Hippocampal formation (tissue), 2 donors: ENCODE measurements at regions not wholly inside any gene's neighbourhood (a gene's known extent, or its start where the extent isn't known, plus 50 kb on each side); places are given as distances from the start of the nearest gene placed in this dataset.
"Not testable (repeated sequence)": the region's sequence is repeated elsewhere in the genome, so short reads cannot be mapped to it uniquely, and the experiment has no call there.

Experiments used
- DNase-seq, 2 donors: peaks; one replicate each; lab custom pipeline; 2025; lab: John Stamatoyannopoulos, UW

DNA sequence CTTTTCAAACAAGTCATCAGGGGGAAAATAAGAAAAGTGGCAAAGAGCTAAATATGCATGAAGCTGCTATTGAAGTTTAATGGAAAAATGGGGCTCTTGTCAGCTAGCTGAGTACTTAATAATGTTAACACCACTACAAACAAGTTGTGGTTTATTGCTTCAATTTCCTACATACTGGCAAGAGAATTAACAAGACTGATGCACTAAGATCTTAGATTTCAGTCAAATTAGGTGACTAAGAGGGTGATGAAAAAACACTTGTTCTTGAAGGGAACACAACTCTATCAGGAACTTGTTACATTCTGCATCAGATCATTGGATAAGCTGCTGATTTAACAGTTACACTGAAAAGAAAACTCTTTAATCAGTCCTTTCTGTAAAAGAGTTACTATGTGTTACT is 234.6 kb upstream of the AFF2 start:
- no peak for DNase-seq

DNA sequence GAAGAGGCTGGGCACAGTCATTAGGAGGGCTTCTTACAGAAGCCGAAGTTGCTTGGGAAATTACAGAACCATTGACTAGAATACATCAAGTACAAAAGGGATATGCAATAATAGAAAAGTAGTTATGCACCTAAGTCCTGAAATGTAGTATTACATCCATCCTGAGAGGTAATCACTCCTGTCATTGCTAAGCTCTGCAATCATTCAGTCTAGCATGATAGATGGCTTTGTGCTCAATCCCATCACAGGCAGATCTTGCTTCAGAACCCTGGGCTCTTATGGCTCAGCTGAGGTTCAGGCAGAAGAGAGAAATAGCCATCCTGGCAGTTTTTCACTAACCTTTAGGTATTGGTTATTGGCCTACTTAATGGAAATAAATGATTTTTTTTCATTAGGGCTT is 231.7 kb upstream of the AFF2 start:
- no peak for DNase-seq

DNA sequence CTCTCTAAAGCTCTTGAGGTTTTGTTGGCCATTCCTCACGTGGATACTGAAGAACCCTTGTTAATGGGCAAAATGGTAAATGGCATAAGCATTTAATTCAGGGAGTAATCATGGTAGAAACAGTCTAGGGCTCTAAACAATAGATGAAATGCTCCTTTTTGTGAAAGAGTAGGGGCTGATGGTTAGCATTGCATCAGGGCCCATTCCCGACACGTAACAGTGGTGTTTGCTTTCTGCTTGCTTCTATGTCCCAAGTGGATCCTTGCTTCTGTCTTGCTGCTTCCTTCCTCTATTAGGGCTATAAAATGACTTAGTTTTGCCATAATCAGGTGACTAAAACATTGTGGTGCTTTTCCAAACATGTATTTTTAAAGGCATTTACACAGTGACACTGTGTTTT is 230.9 kb upstream of the AFF2 start:
- DNase-seq: no peak

DNA sequence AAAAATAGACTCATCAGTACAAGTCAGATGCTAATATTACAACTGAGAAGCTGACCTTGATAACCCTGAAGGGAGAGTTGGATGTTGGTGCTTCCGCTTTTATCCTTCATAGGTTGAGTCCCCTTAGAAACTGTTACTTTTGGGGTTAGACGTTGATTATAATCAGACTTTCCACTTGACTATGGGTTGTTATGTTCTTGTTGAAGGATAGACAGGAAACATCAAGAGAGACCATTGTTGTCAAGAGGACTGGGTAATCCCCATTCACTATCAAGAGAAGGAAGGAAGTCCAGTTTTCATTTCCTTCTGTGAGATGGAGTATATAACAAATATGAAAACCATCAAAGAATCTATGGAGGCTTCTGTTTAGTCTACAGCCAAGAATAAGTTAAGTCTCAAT is 229.9 kb upstream of the AFF2 start:
- DNase-seq: no peak

DNA sequence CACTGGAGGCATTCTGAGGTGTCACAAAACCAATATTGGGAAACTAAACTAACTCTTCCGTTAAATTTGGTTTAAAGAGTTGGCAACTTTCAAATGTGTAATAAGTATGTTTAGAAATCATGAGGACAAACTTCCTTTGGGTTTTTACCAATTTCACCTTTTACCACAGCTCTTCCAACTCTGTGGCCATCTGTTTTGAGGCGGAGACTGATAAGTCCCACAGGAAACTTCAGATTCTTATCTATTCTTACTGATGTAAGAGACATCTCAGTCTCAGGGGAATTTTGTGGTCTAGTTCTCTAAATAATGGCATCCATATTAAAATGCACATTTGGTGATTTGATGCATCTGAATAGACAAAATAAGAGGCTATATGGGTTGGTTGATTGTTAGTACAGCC is 229.2 kb upstream of the AFF2 start:
- no peak for DNase-seq

DNA sequence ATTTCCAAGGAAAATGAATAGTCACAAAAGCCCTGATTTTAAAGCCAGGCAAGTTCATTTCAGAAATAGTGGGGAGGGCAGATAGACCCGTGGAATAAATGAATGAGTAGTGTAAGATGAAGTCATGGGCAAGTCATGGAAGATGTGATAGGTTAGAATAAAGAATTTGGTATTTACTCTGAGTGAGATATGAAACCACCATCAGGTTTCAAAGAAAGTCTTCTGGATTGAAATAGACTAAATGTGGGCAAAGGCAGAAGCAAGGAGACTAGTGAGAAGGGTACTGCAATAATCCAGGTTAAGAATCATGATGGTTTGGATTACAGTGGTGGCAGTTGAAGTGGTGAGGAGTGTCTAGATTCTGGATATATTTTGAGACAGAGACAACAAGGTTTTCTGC is 218.5 kb upstream of the AFF2 start:
- DNase-seq: no peak

DNA sequence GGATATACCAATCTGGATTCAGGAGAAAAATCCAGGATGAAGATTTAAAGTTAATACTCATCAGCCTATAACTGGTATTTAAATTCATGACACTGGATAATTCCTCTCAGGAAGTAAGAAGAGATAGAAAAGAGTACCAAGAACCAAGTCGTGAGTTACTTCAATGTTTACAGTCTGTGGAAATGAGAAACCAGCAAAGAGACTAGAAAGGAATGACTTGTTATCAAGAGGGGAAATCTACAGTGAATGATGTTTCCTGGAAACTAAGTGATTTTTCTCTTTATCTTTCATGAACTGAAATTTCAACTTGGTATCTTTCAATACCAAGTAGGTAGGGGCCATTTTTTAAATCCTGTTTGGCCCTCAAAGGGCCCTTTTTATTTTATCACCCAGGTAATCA is 217.9 kb upstream of the AFF2 start:
- DNase-seq: no peak

DNA sequence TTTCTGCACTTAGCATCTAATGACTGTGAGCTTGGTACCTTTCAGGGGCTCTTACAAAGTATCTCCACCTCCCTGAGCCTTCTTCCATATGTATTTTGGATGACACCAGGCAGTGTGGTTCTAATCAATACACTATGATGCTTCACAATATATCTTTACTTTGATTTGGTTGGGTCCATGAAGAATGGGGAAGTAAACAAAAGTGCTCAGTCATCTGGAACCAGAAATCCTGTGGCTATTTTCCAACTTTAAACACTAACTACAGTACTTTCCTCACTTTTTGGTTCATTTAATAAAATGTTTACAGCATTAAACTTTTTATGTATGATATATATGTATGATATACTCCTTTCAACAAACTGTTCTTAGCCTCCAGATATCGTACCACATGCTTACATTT is 216.4 kb upstream of the AFF2 start:
- no peak for DNase-seq

DNA sequence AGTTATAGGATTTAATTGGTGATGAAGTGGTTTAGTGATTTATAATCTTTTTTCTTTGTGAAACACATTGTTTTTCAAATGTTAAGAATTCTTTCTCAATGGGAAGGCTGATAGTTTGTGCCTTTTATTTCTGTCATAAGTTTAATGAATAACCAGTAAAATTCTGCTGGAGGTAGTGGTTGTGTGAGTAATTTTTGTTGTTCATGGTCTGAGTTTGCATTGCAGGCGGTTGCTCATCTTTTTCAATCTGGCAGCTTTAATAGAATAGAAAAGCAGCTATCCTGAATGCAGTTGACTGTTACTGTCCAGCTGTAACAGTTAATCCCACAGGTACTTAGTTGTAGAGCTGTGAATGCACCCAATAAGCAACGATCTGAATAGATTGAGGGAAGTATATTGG is 215.6 kb upstream of the AFF2 start:
- DNase-seq: no peak

DNA sequence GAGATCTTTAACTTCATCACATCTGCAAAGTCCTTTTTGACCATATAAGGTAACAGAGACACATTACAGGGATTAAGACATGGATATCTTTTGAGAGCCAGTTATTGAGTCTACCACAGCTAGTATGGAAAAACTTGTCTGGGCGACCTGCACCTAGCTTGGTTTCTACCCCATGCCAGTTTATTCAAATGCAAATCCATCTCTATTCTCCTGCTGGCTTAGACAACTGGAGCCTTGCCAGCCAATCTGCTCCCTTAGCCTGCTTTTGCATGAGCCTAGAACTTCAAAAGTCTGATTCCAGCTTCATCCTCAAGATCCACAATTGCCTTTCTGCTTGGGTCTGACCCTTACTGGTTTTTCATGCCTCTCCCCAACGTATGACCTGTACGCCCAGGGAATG is 212.0 kb upstream of the AFF2 start:
- DNase-seq: no peak

DNA sequence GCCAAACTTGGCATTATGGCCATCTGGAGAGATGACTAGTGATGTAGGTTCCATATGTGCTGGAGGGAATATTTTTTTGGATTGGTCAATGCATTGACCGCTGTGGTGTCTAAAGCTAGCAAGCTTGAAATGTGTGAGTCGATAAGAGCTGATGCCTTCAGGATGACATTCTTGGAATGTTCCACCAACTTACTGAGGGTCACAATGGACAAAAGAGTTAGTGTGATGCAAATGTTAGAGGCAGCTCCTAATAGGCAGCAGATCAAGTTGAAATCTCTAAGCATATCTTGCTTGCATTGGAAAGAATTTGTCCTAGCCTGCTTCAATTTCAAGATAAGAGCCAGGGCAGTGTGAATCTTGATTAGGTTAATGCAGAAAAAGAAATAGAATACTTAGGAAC is 210.4 kb upstream of the AFF2 start:
- DNase-seq: no peak

DNA sequence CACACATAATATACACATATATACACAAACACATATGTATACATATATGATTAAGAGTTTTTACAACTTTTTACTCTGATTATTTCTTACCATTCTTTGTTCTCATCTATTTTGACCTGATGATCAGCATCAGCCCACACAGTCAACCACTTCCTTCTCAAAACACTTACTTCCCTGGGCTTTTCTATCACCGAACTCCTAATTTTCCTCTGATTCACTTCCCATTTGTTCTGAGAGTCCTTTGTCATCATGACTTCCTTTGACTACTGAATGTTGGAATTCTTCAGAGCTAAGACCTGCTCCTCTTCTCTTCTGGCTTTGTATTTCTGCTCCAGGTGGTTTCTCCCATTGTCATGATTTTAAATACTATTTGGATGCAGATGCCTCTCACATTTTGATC is 209.5 kb upstream of the AFF2 start:
- DNase-seq: no peak

DNA sequence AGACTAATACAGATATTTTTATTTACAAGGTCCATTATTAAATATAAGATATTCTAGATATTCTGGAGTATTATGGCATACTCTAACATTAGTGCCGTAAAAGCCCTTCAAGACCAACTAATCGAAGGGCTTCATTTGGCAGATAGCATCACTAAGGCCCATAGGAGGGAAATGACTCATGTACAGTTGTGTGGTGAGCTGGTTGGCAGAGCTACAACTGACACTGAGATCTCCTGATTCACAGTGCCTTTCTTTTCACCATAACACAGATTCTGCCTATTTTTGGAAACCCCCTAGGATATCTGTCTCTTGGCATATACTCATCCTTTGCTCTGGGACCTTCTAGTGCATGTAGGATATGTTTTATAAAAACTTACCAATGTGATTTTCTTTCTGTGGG is 201.7 kb upstream of the AFF2 start:
- DNase-seq: no peak

DNA sequence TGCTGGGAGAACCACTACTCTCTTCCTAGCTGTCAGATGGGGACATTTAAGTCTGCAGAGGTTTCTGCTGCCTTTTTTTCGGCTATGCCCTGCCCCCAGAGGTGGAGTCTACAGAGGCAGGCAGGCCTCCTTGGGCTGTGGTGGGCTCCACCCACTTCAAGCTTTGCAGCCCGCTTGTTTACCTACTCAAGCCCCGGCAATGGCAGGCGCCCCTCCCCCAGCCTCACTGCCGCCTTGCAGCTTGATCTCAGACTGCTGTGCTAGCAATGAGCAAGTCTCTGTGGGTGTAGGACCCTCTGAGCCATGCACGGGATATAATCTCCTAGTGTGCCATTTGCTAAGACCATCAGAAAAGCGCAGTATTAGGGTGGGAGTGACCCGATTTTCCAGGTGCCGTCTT is 195.2 kb upstream of the AFF2 start:
- not testable (repeated sequence) for DNase-seq

DNA sequence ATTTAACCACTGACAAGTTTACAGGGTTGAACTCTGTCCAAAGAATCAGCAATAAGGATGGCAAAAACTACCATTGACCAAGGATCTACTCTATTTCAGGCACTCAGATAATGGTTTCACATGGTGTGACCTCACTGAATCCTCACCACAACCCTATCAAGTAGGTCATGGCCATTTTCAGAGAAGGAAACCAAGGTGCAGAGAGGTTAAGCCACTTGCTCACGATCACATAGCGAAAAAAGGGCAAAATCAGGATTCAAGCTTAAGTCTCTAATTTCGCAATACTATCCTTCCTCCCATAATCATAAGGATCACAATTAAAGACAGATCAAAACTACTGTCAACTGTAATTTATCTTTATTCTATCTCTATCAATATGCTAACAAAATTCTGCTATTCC is 191.0 kb upstream of the AFF2 start:
- no peak for DNase-seq

DNA sequence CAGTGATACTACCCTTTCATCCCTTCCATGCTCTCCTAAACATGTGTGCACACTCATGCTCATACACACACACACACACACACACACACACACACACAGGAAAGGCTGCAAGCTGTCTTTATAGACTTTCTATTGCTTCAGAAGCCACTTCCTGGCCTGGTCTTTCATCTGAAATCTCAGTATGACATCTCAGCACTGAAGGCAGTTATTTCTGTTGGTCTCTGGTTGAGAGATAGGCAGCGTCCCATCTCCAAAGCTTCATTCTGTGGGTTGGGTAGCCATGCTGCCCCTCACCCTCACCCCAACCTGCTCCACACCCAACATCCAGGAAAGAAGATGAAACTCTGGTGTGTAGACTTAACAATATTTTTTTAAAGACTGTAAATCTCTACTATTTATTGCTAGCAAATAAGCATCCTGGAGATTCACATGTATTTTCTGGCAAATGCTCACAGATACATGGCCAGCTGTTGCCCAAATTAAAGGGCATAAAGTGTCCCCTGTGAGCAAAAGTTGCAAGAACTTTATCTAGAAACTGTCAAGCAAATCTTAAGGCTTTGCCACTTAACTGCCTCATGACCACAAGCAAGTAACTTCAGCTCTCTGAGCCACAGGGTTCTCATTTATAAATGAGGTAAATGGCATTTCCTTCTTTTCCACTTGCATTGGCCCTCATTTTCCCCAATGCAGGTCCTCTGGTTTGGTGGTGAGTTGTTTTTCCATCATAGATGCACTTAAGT is 189.8 kb upstream of the AFF2 start:
- DNase-seq: no peak

DNA sequence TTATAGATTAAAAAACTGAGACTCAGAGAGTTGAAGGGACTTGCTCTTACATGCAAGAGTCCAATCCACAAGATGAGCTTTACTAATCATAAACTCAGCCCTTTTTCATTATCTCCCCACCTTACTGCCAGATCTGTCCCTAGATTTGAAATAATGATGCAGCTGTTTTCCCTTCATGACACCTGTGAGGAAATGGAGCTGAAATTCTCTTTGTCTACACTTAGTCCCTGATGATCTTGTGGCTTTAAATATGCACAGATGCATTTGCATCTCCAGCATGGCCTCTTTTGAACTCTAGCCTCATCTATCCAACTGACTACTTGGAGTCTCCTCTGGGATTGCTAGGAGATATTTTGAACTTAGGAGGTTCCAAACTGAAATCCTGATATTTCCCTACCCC is 188.9 kb upstream of the AFF2 start:
- DNase-seq: no peak

DNA sequence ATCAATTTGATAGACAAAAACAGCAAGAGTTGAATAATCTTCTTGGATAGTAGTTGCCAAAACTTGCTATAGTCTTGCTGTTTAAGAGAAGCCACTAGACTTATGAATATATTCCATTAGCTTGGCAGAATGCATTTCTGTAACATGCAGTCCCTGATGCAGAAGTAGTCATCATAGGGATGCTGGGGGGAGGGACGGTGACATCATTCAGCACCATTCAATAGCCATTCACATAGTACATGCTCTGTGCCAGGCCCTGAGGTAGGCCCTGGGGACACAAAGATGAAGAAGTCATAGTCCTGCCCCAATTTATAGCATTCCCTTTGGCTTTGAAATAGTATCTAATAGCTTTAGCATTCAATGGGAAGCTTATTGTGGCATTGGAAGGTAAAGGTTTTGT is 185.5 kb upstream of the AFF2 start:
- no peak for DNase-seq

DNA sequence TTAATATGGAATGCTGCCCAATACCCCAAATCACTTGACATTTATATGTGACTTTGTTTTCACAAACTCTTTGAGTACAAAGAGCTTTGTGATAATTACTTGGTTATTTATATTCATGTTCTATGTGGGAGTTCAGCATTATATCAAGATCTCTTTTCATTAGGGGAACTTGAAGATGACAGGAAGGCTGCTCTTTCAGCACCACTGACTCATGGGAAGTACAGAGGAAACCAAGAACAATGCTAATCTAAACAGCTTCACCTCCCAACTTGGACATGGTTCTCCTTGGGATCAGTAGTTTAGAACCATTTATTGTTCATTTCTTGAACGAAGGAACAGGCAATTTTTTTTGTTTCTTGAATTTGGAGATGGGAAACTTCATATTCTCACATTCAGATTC is 184.0 kb upstream of the AFF2 start:
- no peak for DNase-seq

DNA sequence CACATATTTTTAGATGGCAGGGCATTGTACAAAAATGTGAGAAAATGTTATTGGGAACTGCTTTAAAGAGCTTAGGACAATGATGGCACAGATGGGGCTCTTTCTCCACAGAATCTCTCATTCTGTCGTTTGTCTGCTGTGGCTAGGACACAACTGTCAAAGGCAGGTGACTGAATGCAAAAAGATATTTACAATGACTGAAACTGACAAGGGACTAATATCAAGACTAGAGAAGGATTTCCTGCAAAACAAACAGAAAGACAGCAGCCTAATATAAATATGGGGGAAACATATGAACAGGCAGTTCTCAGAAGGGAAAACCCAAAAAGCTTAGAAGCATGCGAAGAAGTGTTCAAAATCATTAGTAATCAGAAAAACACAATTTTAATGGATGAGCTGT is 177.5 kb upstream of the AFF2 start:
- DNase-seq: no peak

DNA sequence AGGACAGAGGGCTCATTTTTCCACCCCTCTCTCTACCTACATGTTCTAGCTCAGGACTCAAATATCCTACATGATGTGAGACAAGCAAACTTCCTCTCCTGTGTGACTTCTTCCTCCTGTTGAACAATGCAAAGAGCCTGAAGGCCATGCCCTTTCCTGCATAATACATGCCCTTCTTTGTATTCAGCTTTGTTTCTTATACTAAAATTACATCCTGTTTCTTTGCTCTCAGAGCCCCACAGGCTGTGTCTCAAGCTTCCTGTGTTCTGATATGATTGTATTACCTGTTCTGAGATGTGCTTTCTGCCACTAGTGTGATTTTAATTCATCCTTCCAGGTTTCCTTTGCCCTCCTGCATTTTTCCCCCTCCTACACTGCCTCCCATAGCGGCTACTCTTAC is 166.4 kb upstream of the AFF2 start:
- no peak for DNase-seq

DNA sequence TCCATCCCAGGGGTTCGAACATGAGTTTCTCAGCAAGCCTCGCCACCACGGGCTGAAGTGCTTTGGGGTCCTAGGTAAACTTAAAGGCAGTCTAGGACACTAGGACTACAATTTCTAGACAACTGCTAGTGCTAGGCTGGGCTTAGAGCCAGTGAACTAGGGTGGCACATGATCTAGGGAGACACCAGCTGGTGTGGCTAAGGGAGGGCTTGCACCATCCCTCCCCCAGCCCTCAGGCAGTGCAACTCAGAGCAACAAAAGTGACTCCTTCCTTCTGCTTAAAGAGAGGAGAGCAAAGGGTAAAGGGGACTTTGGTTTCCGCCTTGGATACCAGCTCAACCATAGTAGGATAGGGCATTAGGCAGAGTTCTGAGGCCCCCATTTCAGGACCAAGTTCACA is 162.5 kb upstream of the AFF2 start:
- DNase-seq: no peak

DNA sequence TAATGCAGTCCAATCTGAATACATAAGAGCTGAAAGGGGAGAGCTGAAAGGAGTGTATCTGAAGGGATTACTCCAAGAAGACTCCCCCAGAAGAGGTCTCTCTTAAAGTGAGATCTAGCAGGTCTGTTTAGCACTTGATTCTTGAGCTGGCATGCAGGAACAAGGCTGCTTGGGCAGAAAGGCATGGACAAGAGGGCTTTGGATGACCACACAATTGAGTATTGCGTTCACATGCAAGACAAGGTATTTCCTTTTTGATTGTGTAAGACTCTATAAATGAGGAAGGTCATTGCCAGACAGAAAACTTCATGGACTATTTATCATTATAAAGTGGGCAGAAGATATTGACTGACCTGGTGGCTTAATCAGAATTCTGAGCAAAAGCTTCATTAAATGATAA is 145.5 kb upstream of the AFF2 start:
- no peak for DNase-seq

DNA sequence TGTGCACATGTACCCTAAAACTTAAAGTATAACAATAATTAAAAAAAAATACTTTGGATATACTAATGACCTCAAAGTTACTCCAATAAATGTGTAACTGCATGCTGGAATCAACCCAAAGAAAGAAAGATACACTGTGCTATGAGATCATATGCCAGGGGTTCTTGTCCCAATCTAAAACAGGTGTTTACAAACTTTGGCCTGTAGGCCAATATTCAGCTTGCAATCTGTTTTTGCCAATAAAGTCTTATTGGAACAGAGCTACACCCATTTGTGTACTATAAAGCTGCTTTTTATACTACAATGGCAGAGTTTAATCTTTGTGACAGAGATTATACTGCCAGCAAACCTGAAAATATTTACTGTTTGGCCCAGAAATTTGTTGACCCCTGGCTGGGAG is 138.8 kb upstream of the AFF2 start:
- DNase-seq: no peak
